ELR (cell line): ENCODE measurements at regions not wholly inside any gene's neighbourhood (a gene's known extent, or its start where the extent isn't known, plus 50 kb on each side); places are given as distances from the start of the nearest gene placed in this dataset.
"Not testable (repeated sequence)": the region's sequence is repeated elsewhere in the genome, so short reads cannot be mapped to it uniquely, and the experiment has no call there.

Experiments
- DNase-seq: peaks from one replicate; pipeline ENCODE4 v3.0.0-alpha.2; 2015; ENCODE audit warnings: low read depth

DNA sequence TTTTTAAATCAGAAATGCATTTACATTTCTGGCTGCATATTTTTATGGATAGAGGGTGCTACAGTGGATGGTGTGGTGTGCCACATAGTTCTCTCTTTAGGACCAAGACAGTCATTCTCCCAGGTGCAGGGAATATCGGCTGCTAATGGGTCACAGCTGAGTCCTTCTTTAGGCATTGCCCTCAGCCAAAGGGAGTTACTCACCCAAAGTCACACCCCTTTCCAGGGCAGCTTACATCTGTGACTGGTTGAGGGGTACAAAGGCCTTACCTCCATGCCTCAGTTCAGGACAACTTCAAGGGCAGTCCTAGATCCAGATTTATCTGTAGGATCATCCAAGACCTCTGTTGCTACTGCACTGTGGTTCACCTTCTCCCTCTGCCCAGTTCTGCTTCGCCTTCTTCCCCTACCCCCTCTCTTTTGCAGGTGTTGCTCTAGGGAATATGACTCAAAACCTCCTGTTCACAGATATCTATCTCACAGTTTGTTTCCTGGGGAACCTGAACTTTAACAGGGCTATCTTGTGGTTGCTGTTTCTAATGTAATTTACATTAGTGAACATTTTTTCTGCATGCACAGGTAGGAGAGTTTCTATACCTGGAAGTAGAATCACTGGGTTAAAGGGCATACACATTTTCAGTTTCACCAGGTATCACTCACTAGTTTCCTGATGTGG, 413.9 kb downstream of the RPS6KC1 start:
- DNase-seq, result no peak

DNA sequence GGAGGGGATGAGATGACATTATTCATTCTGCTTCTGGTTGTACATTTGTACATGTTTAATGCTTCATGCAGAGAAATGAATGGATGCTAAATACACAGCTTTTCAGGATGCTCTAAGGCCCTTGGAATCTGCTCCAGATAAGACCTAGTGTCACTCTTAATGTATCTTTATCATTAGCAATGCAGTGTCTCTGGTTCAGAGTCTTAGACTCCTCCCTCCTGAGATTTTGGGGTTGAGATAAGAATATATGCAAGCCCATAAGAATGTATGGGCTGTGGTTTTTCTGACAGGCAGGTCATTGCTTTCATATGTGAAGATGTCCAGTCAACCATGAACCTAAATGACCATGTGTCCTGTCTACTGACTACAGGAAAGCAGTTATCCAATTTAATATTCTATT, 415.5 kb downstream of the RPS6KC1 start:
- DNase-seq, result no peak

GRCh38 chr1:213474054-213474453, 423.0 kb downstream of the RPS6KC1 start:
- DNase-seq, result no peak

GRCh38 chr1:213481395-213481794, 430.4 kb downstream of the RPS6KC1 start:
- DNase-seq, result no peak

DNA sequence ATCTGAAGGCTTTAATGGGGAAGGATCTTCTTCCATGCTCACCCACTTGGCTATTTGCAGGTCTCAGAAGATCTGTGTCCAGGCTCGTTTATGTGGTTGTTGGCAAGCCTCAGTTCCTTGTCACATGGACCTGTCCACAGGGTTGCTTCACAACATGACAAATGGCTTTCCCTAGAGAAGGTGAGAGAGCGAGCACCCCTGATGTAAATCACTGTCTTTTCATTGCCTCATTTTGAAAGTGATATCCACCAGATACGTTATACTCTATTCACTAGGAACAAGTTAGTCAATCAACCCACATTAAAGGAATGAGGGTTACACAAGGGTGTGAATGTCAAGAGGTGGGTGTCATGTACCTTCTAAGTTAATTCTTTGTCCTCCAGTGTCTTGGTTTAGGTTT, 433.3 kb downstream of the RPS6KC1 start:
- DNase-seq, result no peak

DNA sequence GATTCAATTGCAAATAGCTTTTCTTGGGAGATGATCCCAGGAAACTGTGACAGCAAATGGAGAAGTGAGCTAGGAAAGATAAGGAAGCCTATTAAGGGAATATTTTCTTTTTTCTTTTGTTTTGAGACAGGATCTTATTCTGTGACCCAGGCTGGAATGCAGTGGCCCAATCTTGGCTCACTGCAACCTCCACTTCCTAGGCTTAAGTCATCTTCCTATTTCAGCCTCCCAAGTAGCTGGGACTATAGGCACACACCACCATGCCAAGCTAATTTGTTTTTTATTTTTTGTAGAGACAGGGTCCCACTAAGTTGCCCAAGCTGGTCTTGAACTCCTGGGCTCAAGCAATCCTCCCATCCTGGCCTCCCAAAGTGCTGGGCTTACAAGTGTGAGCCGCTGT, 433.7 kb downstream of the RPS6KC1 start:
- no peak for DNase-seq

DNA sequence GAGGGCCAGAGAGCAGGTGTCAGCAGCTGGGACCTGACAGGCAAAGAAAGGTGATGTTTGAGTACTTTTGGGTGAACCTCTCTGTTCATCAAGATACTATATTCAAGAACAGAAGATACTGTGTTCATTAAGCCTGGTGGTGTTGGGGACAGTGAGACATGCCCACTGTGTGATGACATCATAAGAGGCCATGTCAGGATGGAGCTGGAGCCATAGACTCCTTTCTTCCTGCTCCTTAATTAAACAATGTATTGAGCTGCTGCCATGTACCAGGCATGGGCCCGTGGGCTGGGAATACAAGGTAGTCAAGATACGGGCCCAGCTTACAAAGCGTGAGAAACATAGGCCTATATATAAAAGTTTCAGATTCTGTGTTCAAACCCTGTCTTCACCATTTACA, 435.4 kb downstream of the RPS6KC1 start:
- no peak for DNase-seq

DNA sequence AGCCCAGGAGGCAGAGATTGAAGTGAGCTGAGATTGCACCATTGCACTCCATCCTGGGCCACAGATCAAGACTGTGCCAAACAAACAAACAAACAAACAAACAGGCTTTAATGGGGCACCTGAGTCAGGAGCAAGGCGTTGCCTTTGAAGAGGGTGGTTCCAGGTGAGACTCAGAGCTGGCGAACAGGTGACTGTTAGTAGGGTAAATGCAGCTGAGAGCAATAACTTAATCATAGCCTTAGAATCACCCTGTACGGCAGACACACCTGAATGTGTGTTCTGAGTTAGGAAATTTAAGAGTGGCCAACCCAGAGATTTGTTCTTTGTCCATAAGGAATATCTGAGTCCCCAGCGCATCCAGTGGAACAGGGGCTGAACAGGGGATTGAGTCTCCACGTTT, 440.4 kb downstream of the RPS6KC1 start:
- no peak for DNase-seq

GRCh38 chr1:213492161-213493041, 441.4 kb downstream of the RPS6KC1 start:
- no peak for DNase-seq

GRCh38 chr1:213499444-213499843, 448.4 kb downstream of the RPS6KC1 start:
- DNase-seq, result no peak

GRCh38 chr1:213507472-213508223, 456.6 kb downstream of the RPS6KC1 start:
- DNase-seq, result no peak

DNA sequence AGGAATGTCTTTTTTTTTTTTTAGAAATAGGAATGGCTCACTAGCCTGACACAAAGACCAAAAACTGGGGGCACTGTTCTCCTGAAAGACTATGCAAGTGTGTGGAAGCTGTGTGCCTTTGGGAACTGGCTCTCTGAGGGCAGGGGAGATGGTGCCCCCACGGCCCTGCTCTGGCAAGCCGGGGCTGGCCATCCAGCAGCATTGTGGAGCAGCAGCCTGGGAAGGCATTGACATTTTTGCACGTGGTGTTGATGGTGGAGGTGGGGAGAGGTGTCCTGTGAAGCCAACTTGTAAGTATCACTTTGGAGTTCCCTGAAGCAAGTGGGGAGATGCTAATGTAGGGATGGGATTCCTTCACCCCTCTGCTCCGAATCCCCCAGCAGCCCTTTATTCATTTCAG, 460.1 kb downstream of the RPS6KC1 start:
- DNase-seq, result no peak

- no peak for DNase-seq
Observed at GRCh38 chr1:213512316-213512715, 461.3 kb downstream of the RPS6KC1 start.

DNA sequence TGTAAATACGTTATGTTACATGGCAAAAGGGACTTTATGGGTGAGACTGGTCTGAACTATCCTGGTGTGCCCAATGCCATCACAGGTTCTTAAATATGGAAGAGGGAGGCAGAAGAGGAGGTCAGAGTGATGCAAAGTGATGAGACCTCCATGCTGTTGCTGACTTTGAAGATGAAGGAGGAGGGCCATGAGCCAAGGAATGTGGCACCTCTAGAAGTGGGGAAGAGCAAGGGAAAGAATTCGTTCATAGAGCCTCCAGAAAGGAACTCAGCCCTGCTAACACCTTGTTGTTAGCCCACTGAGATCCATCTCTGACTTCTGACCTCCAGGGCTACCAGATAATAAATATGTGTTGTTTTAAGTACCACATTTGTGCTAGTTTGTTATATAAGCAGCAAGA, 462.0 kb downstream of the RPS6KC1 start:
- no peak for DNase-seq

- not testable (repeated sequence) for DNase-seq
Observed at GRCh38 chr1:213514408-213515179, 463.6 kb downstream of the RPS6KC1 start.

DNA sequence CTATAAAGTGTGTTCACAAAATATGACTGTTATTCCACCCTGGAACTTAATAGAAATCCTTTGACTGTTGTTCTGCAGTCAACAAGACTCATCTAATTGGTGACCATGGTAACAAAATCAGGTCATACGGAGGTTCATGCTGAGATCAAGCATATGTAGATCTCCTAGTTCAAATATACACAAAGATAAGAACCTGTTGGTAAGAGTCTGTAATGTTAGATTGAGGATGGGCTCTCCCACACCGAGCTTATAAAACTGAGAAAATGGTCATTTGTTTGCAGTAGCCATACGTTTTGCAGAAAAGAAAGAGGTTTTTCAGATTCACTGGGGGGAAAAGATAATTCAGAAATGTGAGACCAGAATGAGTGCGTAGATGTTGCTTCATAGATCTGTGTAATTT, 468.1 kb downstream of the RPS6KC1 start:
- no peak for DNase-seq

DNA sequence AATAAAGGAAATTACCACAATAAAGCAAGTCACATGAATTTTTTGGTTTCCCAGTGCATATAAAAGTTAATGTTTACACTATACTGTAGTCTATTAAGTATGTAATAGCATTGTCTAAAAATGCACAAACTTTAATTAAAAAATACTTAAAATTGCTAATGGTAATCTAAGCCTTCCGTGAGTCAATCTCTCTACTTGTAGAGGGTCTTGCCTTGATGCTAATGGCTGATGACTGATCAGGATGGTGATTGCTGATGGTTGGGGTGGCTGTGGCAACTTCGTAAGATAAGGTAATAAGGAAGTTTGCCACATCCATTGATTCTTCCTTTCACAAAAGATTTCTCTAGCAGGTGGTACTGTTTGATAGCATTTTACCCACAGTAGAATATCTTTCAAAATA, 466.6 kb upstream of the PROX1 start:
- DNase-seq, result no peak

DNA sequence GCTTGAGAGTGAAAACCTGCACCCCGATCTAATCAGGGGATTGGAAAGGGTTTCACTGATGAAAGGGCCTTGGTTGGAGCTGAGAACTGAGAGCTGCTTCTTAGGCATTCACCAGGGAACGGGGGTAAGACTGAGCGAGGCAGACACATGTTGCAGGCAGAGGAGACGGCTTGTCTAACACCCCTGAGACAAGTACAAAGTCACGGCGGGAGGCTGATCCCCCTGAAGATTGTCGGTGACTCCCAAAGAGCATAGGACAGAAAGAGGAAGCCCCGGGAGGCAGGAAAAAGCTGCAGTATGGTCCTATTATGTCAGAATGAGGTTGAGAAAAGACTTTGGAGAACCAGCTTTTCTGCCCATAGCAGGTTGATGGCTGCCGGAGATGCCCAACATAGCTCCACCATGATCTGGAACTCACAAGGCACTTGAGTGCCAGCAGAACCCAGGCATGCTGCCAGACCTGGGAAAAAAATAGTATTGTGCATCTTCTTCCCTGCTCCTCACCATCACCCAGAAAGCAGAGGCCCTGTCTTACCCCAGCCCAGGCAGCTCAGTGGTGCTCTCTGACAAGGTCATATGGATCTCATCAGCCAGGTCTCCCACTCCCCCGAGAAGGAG, 463.9 kb upstream of the PROX1 start:
- no peak for DNase-seq

GRCh38 chr1:213526306-213526705, 461.5 kb upstream of the PROX1 start:
- DNase-seq, result no peak

DNA sequence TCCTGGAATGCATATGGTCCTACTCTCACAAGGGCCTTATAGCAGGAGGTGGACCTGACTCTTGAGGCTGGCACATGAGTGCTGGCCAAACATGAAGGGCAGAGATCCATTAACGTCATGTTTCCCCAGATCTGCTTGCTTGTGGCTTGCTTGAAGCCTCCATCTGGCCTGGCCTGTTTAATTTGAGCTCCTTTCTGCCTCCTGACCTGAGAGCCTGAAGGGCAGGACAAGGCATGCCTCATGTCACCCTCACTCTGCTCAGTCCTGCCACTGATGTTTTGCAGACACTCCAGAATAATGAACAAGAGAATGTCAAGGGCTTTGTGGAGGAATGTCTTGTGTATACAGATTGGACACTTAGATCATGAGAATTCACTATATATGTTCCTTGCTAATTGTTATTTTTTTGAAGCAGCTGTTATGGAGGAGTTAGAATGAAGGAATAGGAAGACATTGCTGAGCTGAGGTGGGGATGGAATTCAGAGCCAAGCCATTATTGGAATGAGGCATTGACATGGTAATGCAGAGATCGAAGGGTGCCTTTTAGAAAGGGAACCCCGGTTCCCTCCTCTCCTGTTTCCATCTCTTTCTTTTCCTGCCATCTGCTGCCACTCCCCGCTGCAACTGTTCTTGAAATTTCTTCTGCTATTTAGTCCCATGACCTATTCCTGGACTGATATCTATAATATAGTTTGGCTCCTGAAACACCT, 457.0 kb upstream of the PROX1 start:
- no peak for DNase-seq
